Stimulated activated naive CD8-positive, alpha-beta T cell treated with anti-CD3 and anti-CD28 coated beads, Interleukin-15, amount 100 ng/mL, for 72 hours (primary cell): ENCODE measurements at regions not wholly inside any gene's neighbourhood (a gene's known extent, or its start where the extent isn't known, plus 50 kb on each side); places are given as distances from the start of the nearest gene placed in this dataset.

Source experiments
- ATAC-seq: fragments of 150-1000 bp; cut with Tn5 transposase; 2 replicates; pipeline ENCODE4 v1.10.0; 2021; ENCODE audit warnings: mild to moderate bottlenecking, moderate library complexity
- DNase-seq, 2 donors: peaks; one replicate each; pipeline ENCODE4 v3.0.0; 2021 to 2022
- H3K27ac Mint-ChIP-seq, 2 donors: one replicate each; pipeline ENCODE4 v1.8.0; 2022; ENCODE audit warnings: mild to moderate bottlenecking in 2 of 2, mixed read lengths in 2 of 2, moderate library complexity in 2 of 2
- H3K27me3 Mint-ChIP-seq: one replicate; pipeline ENCODE4 v1.8.0; 2022; ENCODE audit warnings: mixed read lengths
- H3K4me1 Mint-ChIP-seq: one replicate; pipeline ENCODE4 v1.8.0; 2022; ENCODE audit warnings: mild to moderate bottlenecking, mixed read lengths
- H3K4me3 Mint-ChIP-seq, 2 donors: one replicate each; pipeline ENCODE4 v1.8.0; 2022; ENCODE audit warnings: mild to moderate bottlenecking in 2 of 2, mixed read lengths in 2 of 2, moderate library complexity in 1 of 2
- H3K9me3 Mint-ChIP-seq, 2 donors: one replicate each; pipeline ENCODE4 v1.8.0; 2022; ENCODE audit warnings: mixed read lengths in 2 of 2

DNA sequence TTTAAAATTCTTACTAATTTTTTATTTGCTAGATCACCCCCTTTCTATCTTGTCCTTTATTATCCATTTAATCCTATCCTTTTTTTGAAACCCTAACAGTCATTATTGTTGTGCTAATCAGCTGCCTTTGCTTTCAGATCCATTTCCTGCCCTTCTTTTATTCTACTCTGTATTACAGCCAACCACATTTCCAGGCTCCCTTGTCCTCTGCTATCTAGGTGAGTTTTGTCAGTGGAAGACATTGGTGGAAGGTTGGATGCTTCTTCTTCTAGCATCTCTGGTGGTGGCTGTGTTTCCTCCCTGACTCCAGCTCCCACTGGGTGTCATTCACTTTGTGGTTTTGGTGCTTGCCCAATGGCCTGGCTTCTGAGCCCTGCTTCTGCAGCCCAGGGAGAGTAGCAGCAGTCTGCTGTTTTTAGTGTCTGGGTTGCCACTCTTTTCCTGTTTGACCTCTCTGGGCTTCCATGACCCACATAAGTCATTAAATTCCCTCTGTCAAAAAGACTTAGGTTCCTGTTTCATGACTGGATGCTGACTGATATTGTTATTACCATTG lies 225.2 kb upstream of the PGRMC2 start:
- Mint-ChIP-seq H3K27ac (peak overlapping the region; percentile 33 to 98), H3K4me1 (peaks cover 39% of the 10 kb centered on the region), H3K27me3 (no peaks in the 10 kb centered on the region), H3K4me3 (no peak overlapping the region), H3K9me3 (peaks cover 15 to 24% of the 10 kb centered on the region in 2 donors)
- no peak for DNase-seq
- no peak for ATAC-seq

DNA sequence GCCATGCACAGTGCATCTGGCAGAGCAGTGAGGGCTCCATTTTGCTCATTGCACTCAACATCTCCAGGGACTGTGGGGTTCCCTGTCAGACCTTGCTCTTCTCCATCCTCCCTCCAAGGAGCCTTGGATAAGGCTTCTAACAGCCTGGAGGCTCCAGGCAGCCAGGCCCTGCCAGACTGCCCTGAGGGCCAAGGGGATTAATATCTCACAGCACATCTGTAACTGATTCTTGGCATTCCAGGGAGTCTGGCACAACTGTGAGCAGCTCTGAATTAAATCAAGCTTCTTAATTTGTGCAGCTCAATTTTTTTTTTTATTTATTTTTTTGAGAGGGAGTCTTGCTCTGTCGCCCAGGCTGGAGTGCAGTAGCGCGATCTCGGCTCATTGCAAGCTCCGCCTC lies 224.5 kb upstream of the PGRMC2 start:
- Mint-ChIP-seq H3K27ac (no peak overlapping the region), H3K4me3 (no peak overlapping the region), H3K27me3 (no peaks in the 10 kb centered on the region), H3K4me1 (peaks cover 32% of the 10 kb centered on the region), H3K9me3 (peaks cover 15 to 24% of the 10 kb centered on the region in 2 donors)
- no peak for DNase-seq
- ATAC-seq: no peak

DNA sequence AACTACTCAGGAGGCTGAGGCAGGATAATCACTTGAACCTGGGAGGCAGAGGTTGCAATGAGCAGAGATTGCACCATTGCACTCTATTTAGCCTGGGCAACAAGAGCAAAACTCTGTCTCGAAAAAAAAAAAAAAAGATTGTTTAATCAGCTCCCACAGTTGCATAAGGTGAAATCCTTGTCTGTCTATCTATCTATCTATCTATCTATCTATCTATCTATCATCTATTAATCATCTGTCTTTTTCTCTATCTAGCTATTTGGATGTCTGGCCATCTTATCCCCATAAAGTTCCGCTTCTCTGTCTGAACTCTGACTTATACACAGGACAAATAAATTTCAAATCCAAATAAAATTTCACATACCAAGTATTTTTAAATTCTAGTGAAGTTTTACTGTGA lies 223.2 kb upstream of the PGRMC2 start:
- H3K4me1 Mint-ChIP-seq: peaks cover 24% of the 10 kb centered on the region
- no peak overlapping the region for H3K27ac Mint-ChIP-seq
- DNase-seq (no peak), ATAC-seq (no peak)
- H3K27me3 Mint-ChIP-seq: no peaks in the 10 kb centered on the region
- peaks cover 15 to 24% of the 10 kb centered on the region in 2 donors for H3K9me3 Mint-ChIP-seq
- no peak overlapping the region for H3K4me3 Mint-ChIP-seq

DNA sequence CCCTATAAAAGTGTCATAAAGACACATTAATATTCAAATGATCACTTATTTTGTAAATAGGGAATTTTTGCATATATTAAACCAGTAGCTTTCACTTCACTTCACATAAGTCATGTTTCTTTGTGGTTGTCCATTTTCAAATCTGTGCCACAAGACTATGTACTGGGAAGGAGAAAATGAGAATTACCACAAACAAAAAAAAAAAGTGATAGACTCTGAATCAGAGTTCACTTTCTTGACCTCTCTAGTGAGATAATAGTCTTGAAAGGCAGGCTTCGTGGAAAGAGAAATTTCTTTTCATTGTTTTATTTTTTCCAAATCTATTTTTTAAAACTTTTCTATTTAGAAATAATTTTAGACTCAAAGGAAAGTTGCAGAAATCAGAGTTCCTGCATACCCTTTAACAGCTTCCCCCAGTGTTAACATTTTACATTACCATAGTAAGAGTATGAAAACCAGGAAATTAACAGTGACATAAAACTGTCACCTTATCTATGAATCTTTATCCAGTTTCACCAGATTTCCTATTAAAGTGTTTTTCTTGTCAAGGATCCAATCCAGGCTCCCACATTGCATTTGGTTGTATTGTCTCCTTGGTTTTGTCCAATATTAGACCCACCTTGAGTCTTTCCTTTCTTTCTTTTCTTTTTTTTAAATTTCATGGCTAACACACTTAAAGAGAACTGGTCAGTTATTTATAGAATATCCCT lies 215.4 kb upstream of the PGRMC2 start:
- Mint-ChIP-seq H3K4me3 (no peak overlapping the region), H3K27ac (no peak overlapping the region), H3K9me3 (peaks cover 12 to 31% of the 10 kb centered on the region in 2 donors), H3K27me3 (no peaks in the 10 kb centered on the region), H3K4me1 (no peaks in the 10 kb centered on the region)
- ATAC-seq (no peak), DNase-seq (no peak)

DNA sequence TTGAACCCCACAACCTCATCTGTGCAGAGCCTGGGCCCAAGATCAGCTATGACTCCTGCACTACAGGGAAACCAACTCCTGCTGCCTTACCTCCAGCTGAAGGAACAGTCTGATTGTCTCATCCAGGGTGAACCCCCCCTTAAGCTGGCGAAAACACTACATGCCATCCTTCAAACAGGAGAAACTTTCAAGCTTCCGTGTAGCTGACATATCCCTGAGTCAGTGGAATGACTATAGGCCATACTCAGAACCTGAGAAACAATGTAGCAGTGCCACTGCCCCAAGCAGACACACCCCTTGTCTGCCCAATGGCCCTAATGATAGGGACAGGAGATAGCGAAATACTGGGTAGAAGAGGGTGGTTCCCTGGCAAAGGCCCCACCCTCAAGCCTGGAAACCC lies 213.6 kb upstream of the PGRMC2 start:
- ATAC-seq (no peak), DNase-seq (no peak)
- Mint-ChIP-seq H3K4me3 (no peak overlapping the region), H3K9me3 (peaks cover 17 to 44% of the 10 kb centered on the region in 2 donors), H3K27me3 (no peaks in the 10 kb centered on the region), H3K27ac (no peak overlapping the region), H3K4me1 (no peaks in the 10 kb centered on the region)

DNA sequence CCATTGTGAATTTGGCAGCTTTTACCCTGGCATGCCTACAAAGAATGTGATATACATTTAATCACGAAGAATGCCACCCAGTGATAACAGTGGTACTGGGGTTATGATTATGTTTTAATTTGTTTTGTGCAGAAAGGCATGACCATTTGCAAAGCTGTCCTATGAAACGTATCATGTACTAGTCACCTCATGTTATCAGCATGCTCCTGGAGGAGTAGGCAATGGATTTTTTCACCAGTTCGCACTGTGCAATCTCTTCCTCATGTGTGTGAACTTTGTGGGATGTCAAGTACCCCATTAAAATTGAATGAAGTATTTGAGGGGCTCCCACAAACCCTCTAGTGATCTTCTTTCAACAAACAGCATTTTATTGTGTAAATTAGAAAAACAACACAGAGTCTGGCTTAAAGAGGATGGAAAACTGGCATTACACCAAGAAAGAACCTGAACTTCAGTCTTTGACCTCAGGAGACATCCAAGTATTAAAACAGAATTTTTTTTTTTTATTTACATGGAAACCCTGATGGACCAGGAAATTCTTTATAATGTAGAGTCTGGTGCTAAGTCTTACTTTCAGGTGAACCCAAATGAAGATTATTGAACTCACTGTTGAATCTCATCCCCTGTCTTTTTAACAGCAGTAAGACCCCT lies 200.6 kb upstream of the PGRMC2 start:
- H3K27ac Mint-ChIP-seq: no peak overlapping the region
- DNase-seq (no peak), ATAC-seq (no peak)
- no peaks in the 10 kb centered on the region for H3K4me1 Mint-ChIP-seq
- no peak overlapping the region for H3K4me3 Mint-ChIP-seq
- H3K27me3 Mint-ChIP-seq: no peaks in the 10 kb centered on the region
- peaks cover 0 to 6% of the 10 kb centered on the region in 2 donors for H3K9me3 Mint-ChIP-seq

DNA sequence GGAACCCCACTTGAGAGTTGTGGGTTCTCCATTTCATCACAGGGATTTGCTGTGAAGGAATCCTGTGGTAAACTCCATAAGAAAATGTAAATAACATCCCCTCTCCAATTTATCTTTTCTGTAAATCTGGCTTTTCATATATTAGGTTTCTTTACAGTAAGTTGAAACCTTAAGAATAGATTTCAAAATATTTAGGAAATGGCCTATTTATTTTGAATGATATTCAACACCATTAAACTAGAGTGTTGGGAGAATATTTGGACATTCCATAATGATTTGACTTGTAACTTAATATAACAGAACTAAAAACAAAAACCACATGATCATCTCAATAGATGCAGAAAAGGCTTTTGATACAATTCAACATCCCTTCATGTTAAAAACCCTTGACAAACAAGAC lies 197.3 kb upstream of the PGRMC2 start:
- Mint-ChIP-seq H3K4me3 (no peak overlapping the region), H3K27me3 (no peaks in the 10 kb centered on the region), H3K4me1 (no peaks in the 10 kb centered on the region), H3K27ac (no peak overlapping the region), H3K9me3 (peaks cover 0 to 6% of the 10 kb centered on the region in 2 donors)
- DNase-seq (no peak), ATAC-seq (no peak)

DNA sequence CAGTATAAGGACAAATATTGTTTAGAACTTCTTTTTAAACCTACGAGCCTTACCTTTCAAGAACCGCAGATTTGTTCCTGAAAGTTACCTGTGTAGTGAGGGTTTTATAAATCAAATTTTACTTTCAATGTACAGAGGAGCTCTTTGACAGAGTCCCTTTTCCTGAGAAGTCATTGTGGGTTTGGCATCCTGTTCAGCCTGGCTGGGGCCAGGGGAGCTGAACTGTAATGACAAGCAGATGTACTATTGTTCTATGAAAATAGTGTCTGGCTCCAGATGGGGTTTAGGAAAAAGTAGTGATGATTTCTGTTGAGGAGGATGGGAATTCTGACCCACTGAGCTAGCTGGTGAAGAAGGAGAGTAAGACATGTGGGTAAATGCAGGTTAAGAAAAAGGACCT lies 196.2 kb upstream of the PGRMC2 start:
- peak overlapping the region in 1 of 2 donors; percentile 28 for H3K27ac Mint-ChIP-seq
- no peak overlapping the region for H3K4me3 Mint-ChIP-seq
- DNase-seq (no peak), ATAC-seq (no peak)
- peaks cover 0 to 6% of the 10 kb centered on the region in 2 donors for H3K9me3 Mint-ChIP-seq
- H3K27me3 Mint-ChIP-seq: no peaks in the 10 kb centered on the region
- no peaks in the 10 kb centered on the region for H3K4me1 Mint-ChIP-seq

DNA sequence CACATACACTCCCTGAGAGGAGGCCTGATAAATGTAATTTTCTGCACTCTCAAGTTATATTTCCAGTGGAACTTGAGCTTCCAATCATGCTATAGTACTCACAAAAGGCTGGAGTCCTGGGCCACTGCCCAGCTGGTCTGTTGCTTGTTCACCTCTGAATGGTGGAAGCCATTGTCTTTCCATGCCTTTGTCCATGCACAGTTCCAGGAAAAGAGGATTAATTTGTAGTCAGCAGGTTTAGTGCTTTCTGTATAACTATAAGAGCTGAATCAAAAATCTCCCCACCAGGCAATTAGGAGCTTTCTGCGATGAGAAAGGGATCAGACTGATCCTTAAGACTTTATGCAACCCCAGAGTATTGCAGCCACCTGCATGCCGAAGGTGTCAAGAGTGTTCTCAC lies 195.4 kb upstream of the PGRMC2 start:
- no peak overlapping the region for H3K27ac Mint-ChIP-seq
- peaks cover 0 to 6% of the 10 kb centered on the region in 2 donors for H3K9me3 Mint-ChIP-seq
- H3K27me3 Mint-ChIP-seq: no peaks in the 10 kb centered on the region
- DNase-seq: no peak
- no peak for ATAC-seq
- H3K4me3 Mint-ChIP-seq: no peak overlapping the region
- H3K4me1 Mint-ChIP-seq: no peaks in the 10 kb centered on the region

DNA sequence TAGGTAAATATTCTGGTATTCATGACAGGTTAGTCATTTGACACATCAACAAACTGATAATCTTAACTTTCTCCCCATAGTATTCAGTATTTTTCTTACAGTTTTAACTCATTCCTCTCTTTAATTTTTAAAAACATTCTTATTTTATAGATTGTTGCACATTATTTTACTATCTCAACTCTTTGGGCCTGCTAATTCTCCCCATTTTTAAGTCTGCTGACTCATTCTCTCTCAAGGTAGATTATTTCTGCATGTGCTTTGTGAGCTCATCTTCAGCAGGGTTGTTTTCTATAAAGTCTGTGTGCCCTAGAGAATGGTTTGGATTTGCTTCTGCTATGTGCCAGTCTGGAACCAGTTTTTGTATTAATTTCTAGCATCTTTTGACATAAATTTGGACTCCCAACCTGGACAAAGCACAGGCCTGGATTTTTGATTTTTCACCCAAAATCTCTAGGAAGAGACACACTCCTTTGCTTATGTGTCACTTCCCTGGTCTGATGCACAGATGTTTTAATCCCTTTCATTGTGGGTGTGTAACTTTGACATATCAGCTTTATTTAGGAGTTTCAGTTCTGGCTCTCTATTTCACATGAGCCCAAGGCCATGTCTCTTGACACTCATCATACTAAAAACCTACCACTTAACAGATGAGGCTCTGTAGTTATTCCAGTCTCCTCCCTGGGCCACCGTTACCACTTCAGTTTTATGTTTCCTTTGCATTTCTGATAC lies 194.3 kb upstream of the PGRMC2 start:
- H3K27me3 Mint-ChIP-seq: no peaks in the 10 kb centered on the region
- H3K4me3 Mint-ChIP-seq: no peak overlapping the region
- H3K9me3 Mint-ChIP-seq: peaks cover 0 to 6% of the 10 kb centered on the region in 2 donors
- no peak for DNase-seq
- H3K4me1 Mint-ChIP-seq: no peaks in the 10 kb centered on the region
- ATAC-seq: no peak
- no peak overlapping the region for H3K27ac Mint-ChIP-seq

DNA sequence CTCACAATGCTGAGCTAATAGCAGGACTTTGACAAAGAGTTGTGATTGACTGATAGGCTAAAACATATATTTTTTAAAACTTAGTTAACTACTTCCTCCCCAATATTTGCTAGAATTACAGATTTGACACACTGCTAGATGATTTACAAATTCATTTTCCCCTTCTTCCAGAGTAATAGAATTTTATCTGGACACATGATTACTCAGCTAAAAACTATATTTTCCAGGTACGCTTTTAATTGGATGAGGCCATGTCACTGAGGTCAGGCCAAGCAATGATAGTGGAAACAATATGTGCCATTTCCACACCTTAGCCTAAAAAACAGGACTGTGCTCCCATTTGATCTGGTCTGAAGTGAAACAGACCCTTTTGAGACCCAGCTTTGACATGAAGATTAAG lies 193.3 kb upstream of the PGRMC2 start:
- Mint-ChIP-seq H3K9me3 (peaks cover 0 to 2% of the 10 kb centered on the region in 2 donors), H3K4me3 (no peak overlapping the region), H3K4me1 (no peaks in the 10 kb centered on the region), H3K27me3 (no peaks in the 10 kb centered on the region), H3K27ac (no peak overlapping the region)
- ATAC-seq (no peak), DNase-seq (no peak)

DNA sequence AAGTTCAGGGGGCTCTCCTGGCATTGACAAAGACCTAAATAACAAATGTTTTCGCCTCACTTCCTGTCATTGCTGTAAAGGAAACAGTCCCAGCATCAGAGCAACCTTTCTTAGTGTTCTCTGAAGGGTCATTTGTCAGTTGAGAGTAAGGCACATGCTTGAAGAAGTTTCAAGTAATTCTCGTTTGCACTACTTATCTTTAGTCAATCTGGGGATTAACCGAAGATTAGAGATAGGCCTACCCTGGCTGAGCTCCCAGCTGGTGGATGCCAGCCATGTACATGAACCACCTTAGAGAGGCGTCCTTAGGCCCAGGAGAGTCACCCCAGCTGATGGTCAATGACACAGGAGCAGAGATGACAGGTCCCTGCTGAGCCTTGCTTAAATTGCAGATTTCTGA lies 189.9 kb upstream of the PGRMC2 start:
- DNase-seq (no peak), ATAC-seq (no peak)
- H3K4me3 Mint-ChIP-seq: no peak overlapping the region
- no peak overlapping the region for H3K27ac Mint-ChIP-seq
- no peaks in the 10 kb centered on the region for H3K27me3 Mint-ChIP-seq
- H3K4me1 Mint-ChIP-seq: no peaks in the 10 kb centered on the region
- H3K9me3 Mint-ChIP-seq: no peaks in the 10 kb centered on the region

DNA sequence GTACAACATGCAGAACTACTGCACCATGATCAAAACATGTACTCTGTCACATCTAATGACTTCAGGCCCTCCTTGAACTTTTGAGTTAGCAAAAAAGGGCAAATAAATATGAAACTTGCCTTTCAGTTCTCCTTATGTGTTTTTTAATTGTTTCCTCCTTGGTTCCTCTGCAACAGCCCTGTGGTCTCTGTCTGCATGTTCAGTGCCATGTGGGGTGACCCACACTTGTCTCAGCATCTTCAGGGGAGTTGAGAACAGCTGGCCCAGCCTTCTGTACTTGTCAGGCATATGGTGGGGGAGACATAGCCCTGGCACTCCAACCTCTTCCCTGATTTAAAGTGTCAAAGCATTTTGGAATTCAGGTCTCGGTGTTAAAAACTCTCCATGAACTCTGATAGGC lies 188.0 kb upstream of the PGRMC2 start:
- Mint-ChIP-seq H3K27ac (no peak overlapping the region), H3K4me3 (no peak overlapping the region), H3K4me1 (no peaks in the 10 kb centered on the region), H3K27me3 (no peaks in the 10 kb centered on the region), H3K9me3 (no peaks in the 10 kb centered on the region)
- no peak for ATAC-seq
- DNase-seq: no peak

DNA sequence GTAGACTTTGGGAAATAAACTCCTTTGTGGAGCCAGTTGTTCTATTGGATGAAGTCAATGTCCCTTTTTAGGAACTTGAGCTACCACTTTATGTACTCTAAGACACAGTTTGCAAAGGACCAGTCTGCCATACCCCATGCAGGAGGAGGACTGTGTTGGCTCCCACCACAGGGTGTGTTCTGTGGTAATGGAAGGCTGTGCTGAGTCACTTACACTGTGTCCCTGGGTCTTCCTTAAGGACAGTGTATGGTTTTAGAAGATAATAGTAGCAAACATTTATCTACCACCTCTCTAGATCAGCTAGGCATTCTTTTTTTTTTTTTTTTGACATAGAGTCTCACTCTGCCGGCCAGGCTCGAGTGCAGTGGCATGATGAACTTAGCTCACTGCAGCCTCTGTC lies 184.0 kb upstream of the PGRMC2 start:
- Mint-ChIP-seq H3K4me3 (no peak overlapping the region), H3K27ac (no peak overlapping the region), H3K4me1 (no peaks in the 10 kb centered on the region), H3K27me3 (no peaks in the 10 kb centered on the region), H3K9me3 (no peaks in the 10 kb centered on the region)
- no peak for ATAC-seq
- DNase-seq: no peak

DNA sequence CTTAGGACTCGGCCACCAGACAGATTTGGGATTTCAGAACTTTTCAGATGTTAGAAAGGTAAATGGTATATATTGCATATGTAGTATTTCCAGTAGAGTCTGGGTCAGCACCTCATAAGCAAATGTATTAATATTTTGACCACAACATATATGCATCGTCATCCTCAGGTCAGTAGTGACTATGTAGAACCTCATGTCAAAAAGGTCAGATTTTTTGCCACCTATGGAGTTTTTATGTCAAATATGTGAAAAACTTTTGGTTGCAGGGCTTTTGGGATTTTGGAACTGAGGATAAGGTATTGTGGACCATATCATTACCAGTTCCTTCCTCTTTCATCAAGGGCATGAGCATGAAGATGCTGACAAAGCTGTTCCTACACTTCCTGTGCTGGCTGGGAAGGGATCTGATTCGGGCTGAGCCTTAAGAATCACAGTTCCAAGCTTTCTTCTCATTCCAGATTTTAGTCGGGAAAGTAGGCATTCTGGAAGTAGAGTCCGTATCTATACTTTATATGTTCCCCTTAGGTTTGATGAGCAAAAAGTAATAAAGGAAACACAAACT lies 183.0 kb upstream of the PGRMC2 start:
- Mint-ChIP-seq H3K4me1 (no peaks in the 10 kb centered on the region), H3K27me3 (no peaks in the 10 kb centered on the region), H3K9me3 (no peaks in the 10 kb centered on the region), H3K4me3 (no peak overlapping the region), H3K27ac (no peak overlapping the region)
- no peak for DNase-seq
- no peak for ATAC-seq
